ENCODE measurements at regions not wholly inside any gene's neighbourhood (a gene's known extent, or its start where the extent isn't known, plus 50 kb on each side); places are given as distances from the start of the nearest gene placed in this dataset.

DNA sequence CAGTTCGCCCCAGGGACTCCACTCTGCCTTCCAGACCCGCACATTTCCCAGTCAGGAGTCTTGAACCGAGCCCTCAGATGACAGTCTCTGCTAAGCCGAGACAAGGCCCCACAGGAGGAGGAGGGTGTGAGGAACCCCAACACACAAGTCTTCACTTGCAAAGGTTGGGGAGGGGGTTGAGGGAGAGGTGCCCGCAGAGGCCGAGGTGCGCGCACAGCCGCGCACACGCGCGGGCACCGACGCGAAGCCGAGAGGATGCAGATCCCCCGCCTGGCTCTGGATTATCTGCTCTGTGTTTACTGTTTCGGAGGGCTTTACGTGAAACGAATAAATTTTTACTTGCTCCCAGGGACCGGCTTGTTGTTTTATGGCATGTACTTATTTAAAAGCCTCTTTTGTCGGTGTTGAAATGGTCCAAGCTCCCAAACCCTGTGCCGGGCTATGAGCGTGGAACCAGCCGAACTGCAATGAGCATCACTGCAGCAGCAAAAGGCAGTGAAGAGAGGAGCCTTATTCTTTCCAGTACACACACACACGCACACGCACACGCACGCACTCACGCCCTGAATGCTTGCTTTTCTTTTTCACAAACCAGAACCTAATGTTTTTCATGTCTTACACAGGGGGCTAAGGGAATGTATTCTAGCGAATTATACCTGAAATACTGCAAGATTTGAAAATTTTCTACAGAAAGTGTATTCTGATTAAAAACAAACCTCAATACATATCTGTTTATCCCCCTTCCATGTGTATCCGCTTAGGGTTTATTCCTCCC lies 297.7 kb downstream of the PARP8 start:
- TF ChIP-seq GLIS3 (CRISPR knock-in tag; IDR thresholded peaks at IDR 0.05) = no peak
- no peak for TF ChIP-seq ISL1 (CRISPR knock-in tag; IDR thresholded peaks at IDR 0.05)
- TF ChIP-seq, protein P1, sequence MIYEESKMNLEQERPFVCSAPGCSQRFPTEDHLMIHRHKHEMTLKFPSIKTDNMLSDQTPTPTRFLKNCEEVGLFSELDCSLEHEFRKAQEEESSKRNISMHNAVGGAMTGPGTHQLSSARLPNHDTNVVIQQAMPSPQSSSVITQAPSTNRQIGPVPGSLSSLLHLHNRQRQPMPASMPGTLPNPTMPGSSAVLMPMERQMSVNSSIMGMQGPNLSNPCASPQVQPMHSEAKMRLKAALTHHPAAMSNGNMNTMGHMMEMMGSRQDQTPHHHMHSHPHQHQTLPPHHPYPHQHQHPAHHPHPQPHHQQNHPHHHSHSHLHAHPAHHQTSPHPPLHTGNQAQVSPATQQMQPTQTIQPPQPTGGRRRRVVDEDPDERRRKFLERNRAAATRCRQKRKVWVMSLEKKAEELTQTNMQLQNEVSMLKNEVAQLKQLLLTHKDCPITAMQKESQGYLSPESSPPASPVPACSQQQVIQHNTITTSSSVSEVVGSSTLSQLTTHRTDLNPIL (CRISPR knock-in tag; IDR thresholded peaks at IDR 0.05; ENCODE audit: low read depth) = no peak
- no peak for TF ChIP-seq RARB (CRISPR knock-in tag; IDR thresholded peaks at IDR 0.05)
- TF ChIP-seq ESRRG (CRISPR knock-in tag; IDR thresholded peaks at IDR 0.05) = no peak
- no peak for TF ChIP-seq PPARA (CRISPR knock-in tag; IDR thresholded peaks at IDR 0.05; ENCODE audit: borderline replicate concordance)
- TF ChIP-seq, protein P2, sequence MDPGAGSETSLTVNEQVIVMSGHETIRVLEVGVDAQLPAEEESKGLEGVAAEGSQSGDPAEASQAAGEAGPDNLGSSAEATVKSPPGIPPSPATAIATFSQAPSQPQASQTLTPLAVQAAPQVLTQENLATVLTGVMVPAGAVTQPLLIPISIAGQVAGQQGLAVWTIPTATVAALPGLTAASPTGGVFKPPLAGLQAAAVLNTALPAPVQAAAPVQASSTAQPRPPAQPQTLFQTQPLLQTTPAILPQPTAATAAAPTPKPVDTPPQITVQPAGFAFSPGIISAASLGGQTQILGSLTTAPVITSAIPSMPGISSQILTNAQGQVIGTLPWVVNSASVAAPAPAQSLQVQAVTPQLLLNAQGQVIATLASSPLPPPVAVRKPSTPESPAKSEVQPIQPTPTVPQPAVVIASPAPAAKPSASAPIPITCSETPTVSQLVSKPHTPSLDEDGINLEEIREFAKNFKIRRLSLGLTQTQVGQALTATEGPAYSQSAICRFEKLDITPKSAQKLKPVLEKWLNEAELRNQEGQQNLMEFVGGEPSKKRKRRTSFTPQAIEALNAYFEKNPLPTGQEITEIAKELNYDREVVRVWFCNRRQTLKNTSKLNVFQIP (CRISPR knock-in tag; IDR thresholded peaks at IDR 0.05; ENCODE audit: borderline replicate concordance, low read depth) = no peak
- no peak for TF ChIP-seq ZFP30 (CRISPR knock-in tag; IDR thresholded peaks at IDR 0.05)
- TF ChIP-seq ARNTL (CRISPR knock-in tag; IDR thresholded peaks at IDR 0.05; ENCODE audit: borderline replicate concordance, low read depth) = no peak

Data from SK-N-SH treated with all-trans-retinoic acid at 6 μM for 48 hours (cell line).